ENCODE measurements at regions not wholly inside any gene's neighbourhood (a gene's known extent, or its start where the extent isn't known, plus 50 kb on each side); places are given as distances from the start of the nearest gene placed in this dataset.

GRCh38 chr6:163775313-163775712 is 360.8 kb downstream of the QKI start:
- no peaks in the 10 kb centered on the region for H3K36me3 ChIP-seq (ENCODE audit: insufficient read depth, low read length)
- no peak for FAIRE-seq
- H3K27me3 Mint-ChIP-seq (ENCODE audit: low read depth, unreplicated experiment): peaks cover 2% of the 10 kb centered on the region
- no peak overlapping the region for H2AFZ ChIP-seq (ENCODE audit: low read depth, low read length)
- no peaks in the 10 kb centered on the region for H3K9me3 ChIP-seq (ENCODE audit: insufficient read depth, low read depth, low read length)
- H3K4me2 ChIP-seq (ENCODE audit: low read length): no peak overlapping the region
- no peaks in the 10 kb centered on the region for H3K4me1 ChIP-seq (ENCODE audit: insufficient read depth, low read length)
- no peak for TF ChIP-seq EZH2 (IDR thresholded peaks at IDR 0.05; ENCODE audit: insufficient read depth, low read length)
- TF ChIP-seq CTCF (IDR thresholded peaks at IDR 0.05; ENCODE audit: insufficient read depth, low read depth, low read length): no peak
- peaks cover 2% of the 10 kb centered on the region for H3K4me1 Mint-ChIP-seq (ENCODE audit: low read depth, unreplicated experiment)
- no peaks in the 10 kb centered on the region for H3K79me2 ChIP-seq (ENCODE audit: insufficient read depth, low read length)
- no peaks in the 10 kb centered on the region for H4K20me1 ChIP-seq (ENCODE audit: insufficient read depth, low read length)
- H3K27me3 ChIP-seq (ENCODE audit: insufficient read depth, low read length): no peaks in the 10 kb centered on the region
- peaks cover 3% of the 10 kb centered on the region for H3K9me3 Mint-ChIP-seq (ENCODE audit: unreplicated experiment)
- no peak overlapping the region for H3K9ac ChIP-seq (ENCODE audit: low read length)
- H3K4me3 ChIP-seq (ENCODE audit: insufficient read depth, low read depth, low read length): no peak overlapping the region
- no peaks in the 10 kb centered on the region for H3K36me3 Mint-ChIP-seq (ENCODE audit: low read depth, unreplicated experiment)
- no peak overlapping the region for H3K27ac ChIP-seq (ENCODE audit: low read depth, low read length)
- no peak overlapping the region for H3K27ac Mint-ChIP-seq (ENCODE audit: unreplicated experiment)
- DNase-seq (ENCODE audit: low read depth): no peak
- H3K4me3 Mint-ChIP-seq (ENCODE audit: unreplicated experiment): no peak overlapping the region

- Histone ChIP-seq H3K36me3 (ENCODE audit: insufficient read depth, low read length) (no peaks in the 10 kb centered on the region), H3K4me3 (ENCODE audit: insufficient read depth, low read depth, low read length) (no peak overlapping the region), H3K9ac (ENCODE audit: low read length) (no peak overlapping the region), H3K9me3 (ENCODE audit: insufficient read depth, low read depth, low read length) (no peaks in the 10 kb centered on the region), H3K79me2 (ENCODE audit: insufficient read depth, low read length) (no peaks in the 10 kb centered on the region), H4K20me1 (ENCODE audit: insufficient read depth, low read length) (no peaks in the 10 kb centered on the region), H2AFZ (ENCODE audit: low read depth, low read length) (no peak overlapping the region), H3K4me1 (ENCODE audit: insufficient read depth, low read length) (no peaks in the 10 kb centered on the region), H3K27ac (ENCODE audit: low read depth, low read length) (no peak overlapping the region), H3K27me3 (ENCODE audit: insufficient read depth, low read length) (no peaks in the 10 kb centered on the region), H3K4me2 (ENCODE audit: low read length) (no peak overlapping the region)
- Mint-ChIP-seq H3K9me3 (ENCODE audit: unreplicated experiment) (peaks cover 3% of the 10 kb centered on the region), H3K4me1 (ENCODE audit: low read depth, unreplicated experiment) (peaks cover 2% of the 10 kb centered on the region), H3K27me3 (ENCODE audit: low read depth, unreplicated experiment) (peaks cover 2% of the 10 kb centered on the region), H3K36me3 (ENCODE audit: low read depth, unreplicated experiment) (no peaks in the 10 kb centered on the region), H3K4me3 (ENCODE audit: unreplicated experiment) (no peak overlapping the region), H3K27ac (ENCODE audit: unreplicated experiment) (no peak overlapping the region)
- DNase-seq (ENCODE audit: low read depth) (no peak), FAIRE-seq (no peak)
- TF ChIP-seq CTCF (IDR thresholded peaks at IDR 0.05; ENCODE audit: insufficient read depth, low read depth, low read length): no peak
- TF ChIP-seq EZH2 (IDR thresholded peaks at IDR 0.05; ENCODE audit: insufficient read depth, low read length): no peak
Measured at GRCh38 chr6:163774485-163774884, 360.0 kb downstream of the QKI start.

- no peak overlapping the region for H3K4me3 ChIP-seq (ENCODE audit: insufficient read depth, low read depth, low read length)
- no peak overlapping the region for H3K4me2 ChIP-seq (ENCODE audit: low read length)
- no peaks in the 10 kb centered on the region for H4K20me1 ChIP-seq (ENCODE audit: insufficient read depth, low read length)
- no peaks in the 10 kb centered on the region for H3K36me3 Mint-ChIP-seq (ENCODE audit: low read depth, unreplicated experiment)
- no peak overlapping the region for H3K9ac ChIP-seq (ENCODE audit: low read length)
- H3K79me2 ChIP-seq (ENCODE audit: insufficient read depth, low read length): no peaks in the 10 kb centered on the region
- peaks cover 2% of the 10 kb centered on the region for H3K4me1 Mint-ChIP-seq (ENCODE audit: low read depth, unreplicated experiment)
- FAIRE-seq (no peak), DNase-seq (ENCODE audit: low read depth) (no peak)
- H3K27ac Mint-ChIP-seq (ENCODE audit: unreplicated experiment): no peak overlapping the region
- H3K4me3 Mint-ChIP-seq (ENCODE audit: unreplicated experiment): no peak overlapping the region
- H3K9me3 ChIP-seq (ENCODE audit: insufficient read depth, low read depth, low read length): no peaks in the 10 kb centered on the region
- H3K27ac ChIP-seq (ENCODE audit: low read depth, low read length): no peak overlapping the region
- peaks cover 3% of the 10 kb centered on the region for H3K9me3 Mint-ChIP-seq (ENCODE audit: unreplicated experiment)
- no peaks in the 10 kb centered on the region for H3K4me1 ChIP-seq (ENCODE audit: insufficient read depth, low read length)
- H3K27me3 ChIP-seq (ENCODE audit: insufficient read depth, low read length): no peaks in the 10 kb centered on the region
- H3K36me3 ChIP-seq (ENCODE audit: insufficient read depth, low read length): no peaks in the 10 kb centered on the region
- TF ChIP-seq EZH2 (IDR thresholded peaks at IDR 0.05; ENCODE audit: insufficient read depth, low read length) (no peak), CTCF (IDR thresholded peaks at IDR 0.05; ENCODE audit: insufficient read depth, low read depth, low read length) (no peak)
- H2AFZ ChIP-seq (ENCODE audit: low read depth, low read length): no peak overlapping the region
- peaks cover 2% of the 10 kb centered on the region for H3K27me3 Mint-ChIP-seq (ENCODE audit: low read depth, unreplicated experiment)
Measured at GRCh38 chr6:163773646-163774045, 359.1 kb downstream of the QKI start.
